ENCODE measurements at regions not wholly inside any gene's neighbourhood (a gene's known extent, or its start where the extent isn't known, plus 50 kb on each side); places are given as distances from the start of the nearest gene placed in this dataset.

DNA sequence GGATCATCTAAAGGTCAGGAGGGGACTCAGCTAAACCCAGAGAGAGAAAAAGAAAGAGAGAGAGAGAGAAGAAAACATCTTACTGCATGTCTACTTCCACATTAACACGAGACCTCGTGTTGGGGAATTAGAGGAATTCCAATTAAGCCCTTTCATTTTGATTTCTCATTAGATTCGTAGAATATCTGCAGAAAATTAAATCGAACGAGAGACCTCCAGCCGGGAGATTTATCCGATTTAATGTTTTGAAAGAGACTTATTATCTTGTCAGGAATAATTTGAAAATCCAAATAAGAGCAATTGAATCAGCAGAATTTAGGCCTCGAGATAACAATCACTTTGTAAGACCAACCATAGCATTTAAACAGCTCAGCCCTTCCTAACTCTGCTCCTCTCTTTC lies 175.6 kb downstream of the ABCC12 start:
- WGBS, 2 donors: 79 to 85% methylated on average over 8 of the region's 8 CpGs
- no peak overlapping the region for H3K4me3 ChIP-seq (ENCODE audit: low read depth, poor library complexity, severe bottlenecking)
- intact Hi-C loops (cut with DNase I; ENCODE audit: low total_unique reads): no loop called here
- TF ChIP-seq, protein P1, sequence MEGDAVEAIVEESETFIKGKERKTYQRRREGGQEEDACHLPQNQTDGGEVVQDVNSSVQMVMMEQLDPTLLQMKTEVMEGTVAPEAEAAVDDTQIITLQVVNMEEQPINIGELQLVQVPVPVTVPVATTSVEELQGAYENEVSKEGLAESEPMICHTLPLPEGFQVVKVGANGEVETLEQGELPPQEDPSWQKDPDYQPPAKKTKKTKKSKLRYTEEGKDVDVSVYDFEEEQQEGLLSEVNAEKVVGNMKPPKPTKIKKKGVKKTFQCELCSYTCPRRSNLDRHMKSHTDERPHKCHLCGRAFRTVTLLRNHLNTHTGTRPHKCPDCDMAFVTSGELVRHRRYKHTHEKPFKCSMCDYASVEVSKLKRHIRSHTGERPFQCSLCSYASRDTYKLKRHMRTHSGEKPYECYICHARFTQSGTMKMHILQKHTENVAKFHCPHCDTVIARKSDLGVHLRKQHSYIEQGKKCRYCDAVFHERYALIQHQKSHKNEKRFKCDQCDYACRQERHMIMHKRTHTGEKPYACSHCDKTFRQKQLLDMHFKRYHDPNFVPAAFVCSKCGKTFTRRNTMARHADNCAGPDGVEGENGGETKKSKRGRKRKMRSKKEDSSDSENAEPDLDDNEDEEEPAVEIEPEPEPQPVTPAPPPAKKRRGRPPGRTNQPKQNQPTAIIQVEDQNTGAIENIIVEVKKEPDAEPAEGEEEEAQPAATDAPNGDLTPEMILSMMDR (IDR thresholded peaks at IDR 0.05): no peak
- TF ChIP-seq POLR2A (IDR thresholded peaks at IDR 0.05): no peak
- DNase-seq (ENCODE audit: low spot score in 2 of 2): no peak

DNA sequence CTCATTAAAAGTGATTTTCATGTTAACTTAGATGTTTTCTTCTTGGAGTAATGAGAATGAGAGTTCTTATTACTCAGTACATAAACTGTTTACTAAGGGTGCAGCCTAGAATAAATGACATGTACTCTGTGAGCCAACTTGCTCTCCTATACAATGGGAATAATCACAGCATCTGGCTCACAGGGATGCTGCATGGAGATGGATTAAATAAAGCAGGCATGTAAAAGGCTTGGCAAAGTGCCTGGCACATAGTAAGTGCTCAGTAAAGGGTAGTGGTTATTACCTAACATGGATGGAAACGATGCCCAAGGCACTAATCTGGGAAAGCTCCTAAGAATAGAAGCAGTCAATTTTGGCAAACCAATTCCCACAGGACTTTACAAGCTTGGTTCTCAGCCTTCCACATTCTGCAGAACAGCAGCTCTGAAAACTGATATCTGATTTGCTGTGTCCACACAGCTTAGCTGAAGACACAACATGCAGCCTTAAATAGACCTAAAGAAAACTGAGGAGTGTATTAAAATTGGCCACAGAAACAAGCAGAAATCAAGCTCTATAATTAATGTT lies 176.1 kb downstream of the ABCC12 start:
- no peak overlapping the region for H3K4me3 ChIP-seq (ENCODE audit: low read depth, poor library complexity, severe bottlenecking)
- intact Hi-C loops (cut with DNase I; ENCODE audit: low total_unique reads): no loop called here
- no peak for DNase-seq (ENCODE audit: low spot score in 2 of 2)
- 57 to 62% methylated on average over 1 of the region's 1 CpG for WGBS, 2 donors
- TF ChIP-seq POLR2A (IDR thresholded peaks at IDR 0.05): no peak
- TF ChIP-seq, protein P1 (IDR thresholded peaks at IDR 0.05): no peak

DNA sequence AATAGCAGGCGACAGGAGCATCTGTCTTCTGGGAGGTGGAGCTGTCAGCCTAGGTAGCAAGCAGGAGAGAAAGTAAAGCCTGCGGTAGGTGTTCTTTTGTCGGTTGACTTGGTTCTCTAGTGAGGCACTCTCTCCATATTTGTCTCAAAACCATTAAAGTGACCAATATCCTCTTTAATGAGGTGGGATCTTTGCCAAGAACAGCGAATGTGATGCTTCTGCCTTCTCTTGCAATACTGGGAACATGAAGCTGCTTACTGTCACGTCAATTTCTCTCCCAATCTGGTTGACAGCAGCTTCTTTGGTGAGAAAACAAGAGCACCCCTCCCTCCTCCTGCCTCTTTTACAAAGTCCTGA lies 176.7 kb downstream of the ABCC12 start:
- TF ChIP-seq, protein P1 (IDR thresholded peaks at IDR 0.05): no peak
- TF ChIP-seq POLR2A (IDR thresholded peaks at IDR 0.05): no peak
- 57 to 64% methylated on average over 5 of the region's 5 CpGs for WGBS, 2 donors
- intact Hi-C loops (cut with DNase I; ENCODE audit: low total_unique reads): no loop called here
- H3K4me3 ChIP-seq (ENCODE audit: low read depth, poor library complexity, severe bottlenecking): no peak overlapping the region
- DNase-seq (ENCODE audit: low spot score in 2 of 2): no peak

DNA sequence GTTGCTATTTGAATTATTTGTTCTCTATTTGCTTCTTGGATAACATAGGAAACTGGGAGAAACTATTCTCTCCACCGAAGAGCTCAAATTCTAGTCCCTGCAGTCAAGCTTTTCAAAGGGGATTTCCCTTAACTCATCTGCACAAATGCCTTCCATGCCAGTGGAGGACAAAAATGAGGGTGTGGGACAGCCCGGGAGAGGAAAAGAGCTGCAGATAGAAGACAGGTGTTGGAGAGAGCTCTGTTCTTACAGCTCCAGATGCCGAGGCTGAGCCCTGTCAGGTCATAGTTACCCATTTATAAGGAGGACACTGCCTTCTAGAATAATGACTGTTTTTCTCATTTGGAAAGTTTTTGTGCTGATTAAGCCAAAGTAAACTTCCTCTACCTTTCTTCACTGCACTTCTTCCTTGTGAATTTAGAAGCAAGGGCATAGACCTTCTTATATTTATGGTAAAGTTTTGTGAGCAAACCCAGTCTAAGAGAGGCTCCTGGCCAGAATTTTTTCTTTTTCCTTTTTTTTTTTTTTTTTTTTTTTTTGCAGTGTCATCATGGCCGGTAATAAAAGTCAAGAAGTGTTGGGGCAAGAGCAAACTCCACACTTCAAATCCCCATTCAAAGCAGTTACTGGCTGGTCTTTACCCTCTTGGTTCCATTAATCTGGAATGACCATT lies 177.2 kb downstream of the ABCC12 start:
- H3K4me3 ChIP-seq (ENCODE audit: low read depth, poor library complexity, severe bottlenecking): no peak overlapping the region
- TF ChIP-seq, protein P1 (IDR thresholded peaks at IDR 0.05): no peak
- TF ChIP-seq POLR2A (IDR thresholded peaks at IDR 0.05): no peak
- intact Hi-C loops (cut with DNase I; ENCODE audit: low total_unique reads): no loop called here
- WGBS, 2 donors: 22 to 27% methylated on average over 4 of the region's 4 CpGs
- no peak for DNase-seq (ENCODE audit: low spot score in 2 of 2)

DNA sequence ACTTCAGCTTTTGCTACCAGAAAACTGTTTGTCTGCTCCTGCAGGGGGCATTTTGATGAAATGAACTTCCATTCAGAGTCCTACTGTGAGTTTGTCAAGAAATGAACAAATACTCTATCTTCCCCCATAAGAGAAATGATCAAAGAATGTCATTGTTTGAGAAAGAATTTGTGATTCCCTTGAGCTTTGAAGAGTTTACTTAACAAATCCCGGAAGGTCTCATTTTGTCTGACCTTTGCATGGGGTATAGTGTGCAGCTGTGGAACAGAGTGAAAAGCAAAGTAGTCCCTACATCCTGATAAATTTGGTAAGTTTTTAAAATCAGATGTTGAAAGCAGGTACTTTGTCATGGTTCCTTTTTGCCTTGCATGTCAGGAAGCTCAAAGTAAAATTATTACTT lies 178.0 kb downstream of the ABCC12 start:
- TF ChIP-seq, protein P1 (IDR thresholded peaks at IDR 0.05): no peak
- TF ChIP-seq POLR2A (IDR thresholded peaks at IDR 0.05): no peak
- 69 to 77% methylated on average over 1 of the region's 1 CpG for WGBS, 2 donors

More for the DNA sequence above, 178.0 kb downstream of the ABCC12 start:
- H3K4me3 ChIP-seq (ENCODE audit: low read depth, poor library complexity, severe bottlenecking): no peak overlapping the region
- intact Hi-C loops (cut with DNase I; ENCODE audit: low total_unique reads): no loop called here
- DNase-seq (ENCODE audit: low spot score in 2 of 2): no peak
